ENCODE measurements at regions not wholly inside any gene's neighbourhood (a gene's known extent, or its start where the extent isn't known, plus 50 kb on each side); places are given as distances from the start of the nearest gene placed in this dataset.
"Not testable (repeated sequence)": the region's sequence is repeated elsewhere in the genome, so short reads cannot be mapped to it uniquely, and the experiment has no call there.

DNA sequence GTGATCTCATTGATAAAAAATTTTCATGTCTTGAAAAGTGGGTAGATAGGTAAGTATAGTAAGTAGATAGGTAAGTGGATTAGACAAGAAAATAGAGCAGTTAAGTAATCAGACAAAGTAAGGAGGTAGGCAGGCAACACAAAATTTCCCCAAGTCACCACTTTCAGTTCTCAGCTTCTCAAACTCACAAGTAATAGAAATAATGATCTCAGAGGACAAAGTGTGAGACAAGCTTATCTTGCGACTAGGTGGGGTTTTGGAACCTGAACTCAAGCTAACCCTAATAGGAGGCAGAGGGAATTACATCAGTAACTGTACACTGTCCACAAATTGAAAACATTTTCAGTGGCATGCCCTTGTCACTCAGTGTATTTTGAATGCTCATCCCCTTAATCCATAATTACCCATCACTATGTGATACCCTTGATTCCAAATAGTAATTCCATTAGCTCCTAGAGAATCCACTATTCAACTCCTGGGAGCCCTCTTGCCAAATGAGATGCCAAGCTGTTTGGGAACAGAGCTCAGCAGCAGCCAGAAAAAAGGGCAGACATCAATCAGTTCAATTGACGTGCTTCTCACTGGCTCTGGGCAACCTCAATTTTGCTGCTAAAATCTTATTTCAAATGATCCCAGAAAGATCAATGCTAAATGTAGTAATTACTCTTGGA, 703.2 kb downstream of the XPNPEP1 start:
- no peak overlapping the region for H3K27ac ChIP-seq
- H3K4me1 ChIP-seq, result 0 out of 20 replicates have a peak, but pooled peaks cover 0 to 4% (median 0%) of the 10 kb centered on the region in 10 experiments
- no peaks in the 10 kb centered on the region for H4K20me1 ChIP-seq
- peaks cover 0 to 5% (median 0%) of the 10 kb centered on the region in 11 experiments; a peak in 2 of 22 replicates for H3K9me3 ChIP-seq (replicated peaks in 1 of 11)
- no peaks in the 10 kb centered on the region for H3K27me3 ChIP-seq
- TF ChIP-seq Cebpa-rat (IDR thresholded peaks at IDR 0.05), result no peak
- H3K4me2 ChIP-seq, result no peak overlapping the region
- no peak overlapping the region for H3K4me3 ChIP-seq
- H3K36me3 ChIP-seq, result no peaks in the 10 kb centered on the region
- H3K9ac ChIP-seq, result no peak overlapping the region

DNA sequence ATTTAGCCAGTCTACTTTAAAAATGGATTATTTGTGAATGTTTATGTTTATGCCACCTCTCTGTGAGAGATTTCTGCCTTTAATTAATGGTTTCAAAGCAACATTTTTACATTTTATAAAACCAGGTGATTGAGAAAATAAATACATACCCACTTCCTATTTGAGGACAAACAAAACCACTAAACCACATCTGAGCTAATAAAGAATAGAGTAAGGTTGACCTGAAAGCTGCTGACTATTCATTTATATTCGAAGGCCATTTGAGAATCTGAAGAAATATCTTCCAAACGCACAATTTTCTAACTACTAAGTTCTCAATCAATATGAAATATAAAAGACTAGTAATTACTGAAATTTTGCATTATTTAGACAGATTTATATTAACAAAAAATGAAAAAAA, 705.1 kb downstream of the XPNPEP1 start:
- H3K9me3 ChIP-seq (replicated peaks in 1 of 11), result peaks cover 0 to 5% (median 0%) of the 10 kb centered on the region in 11 experiments; a peak in 1 of 22 replicates
- no peak for TF ChIP-seq Cebpa-rat (IDR thresholded peaks at IDR 0.05)
- H3K4me1 ChIP-seq, result 0 out of 20 replicates have a peak, but pooled peaks cover 0 to 4% (median 0%) of the 10 kb centered on the region in 10 experiments
- H3K9ac ChIP-seq, result no peak overlapping the region
- H3K4me2 ChIP-seq, result no peak overlapping the region
- no peaks in the 10 kb centered on the region for H3K36me3 ChIP-seq
- H3K27ac ChIP-seq, result no peak overlapping the region
- H3K4me3 ChIP-seq, result no peak overlapping the region
- no peaks in the 10 kb centered on the region for H3K27me3 ChIP-seq
- H4K20me1 ChIP-seq, result no peaks in the 10 kb centered on the region

DNA sequence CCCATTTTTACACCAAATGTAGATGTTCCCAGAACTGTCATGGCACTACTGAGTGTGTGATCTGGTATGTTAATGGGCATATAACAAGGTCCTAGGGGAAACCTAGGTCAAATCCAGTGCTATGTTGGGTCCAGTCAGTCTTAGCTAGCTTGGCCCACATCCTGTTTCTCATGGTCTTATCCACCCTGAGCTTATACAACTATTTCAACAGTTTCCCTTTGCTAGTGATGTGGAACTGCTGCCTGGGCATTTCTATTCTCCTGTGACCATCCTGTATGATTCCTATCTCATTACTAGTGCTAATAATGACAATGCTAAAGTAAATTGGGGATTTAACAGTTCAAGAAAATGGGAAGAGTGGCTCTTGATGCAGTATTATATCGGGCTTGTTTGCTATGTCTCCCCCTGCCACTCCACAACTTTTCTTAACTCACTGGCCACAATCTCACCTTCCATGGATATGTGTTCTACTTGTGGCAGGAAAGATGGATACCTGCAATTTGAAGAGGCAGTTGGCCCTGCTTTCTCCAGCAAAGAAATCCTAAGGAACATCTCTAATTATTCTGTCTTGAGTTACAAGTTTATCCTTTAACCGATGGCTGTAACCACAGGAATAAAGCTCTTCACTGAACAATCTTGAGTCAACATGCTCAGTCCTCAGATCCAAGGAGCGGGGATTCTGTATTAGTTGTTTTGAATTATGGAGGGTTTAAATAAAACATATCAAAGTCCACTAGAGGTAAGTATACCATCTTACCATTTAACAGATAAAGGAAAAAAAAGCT, 707.8 kb downstream of the XPNPEP1 start:
- no peak overlapping the region for H3K4me3 ChIP-seq
- TF ChIP-seq Cebpa-rat (IDR thresholded peaks at IDR 0.05), result no peak
- H3K36me3 ChIP-seq, result no peaks in the 10 kb centered on the region
- no peak overlapping the region for H3K27ac ChIP-seq
- no peaks in the 10 kb centered on the region for H3K9me3 ChIP-seq (replicated peaks in 1 of 11)
- no peaks in the 10 kb centered on the region for H4K20me1 ChIP-seq
- no peak overlapping the region for H3K9ac ChIP-seq
- no peak overlapping the region for H3K4me2 ChIP-seq
- 0 out of 20 replicates have a peak, but pooled peaks cover 0 to 4% (median 0%) of the 10 kb centered on the region in 10 experiments for H3K4me1 ChIP-seq
- no peaks in the 10 kb centered on the region for H3K27me3 ChIP-seq

DNA sequence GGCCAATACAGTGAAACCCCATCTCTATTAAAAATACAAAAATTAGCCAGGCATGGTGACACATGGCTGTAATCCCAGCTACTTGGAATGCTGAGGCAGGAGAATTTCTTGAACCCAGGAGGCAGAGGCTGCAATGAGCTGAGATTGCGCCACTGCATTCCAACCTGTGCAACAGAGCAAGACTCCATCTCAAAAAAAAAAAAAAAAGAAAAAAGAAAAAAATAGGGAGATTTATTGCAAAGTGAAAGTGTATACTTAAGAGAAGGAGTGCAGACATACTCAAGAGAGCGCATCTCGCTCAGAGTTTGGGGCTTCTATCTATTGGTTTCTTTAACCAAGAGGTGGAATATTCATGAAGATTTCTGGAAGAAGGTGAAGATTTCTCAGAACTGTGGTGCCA, 708.4 kb downstream of the XPNPEP1 start:
- not testable (repeated sequence) for H3K27ac ChIP-seq; H3K9me3 ChIP-seq (replicated peaks in 1 of 11); H3K4me1 ChIP-seq; H3K4me3 ChIP-seq; H3K36me3 ChIP-seq; H3K27me3 ChIP-seq; H4K20me1 ChIP-seq; H3K4me2 ChIP-seq; H3K9ac ChIP-seq

DNA sequence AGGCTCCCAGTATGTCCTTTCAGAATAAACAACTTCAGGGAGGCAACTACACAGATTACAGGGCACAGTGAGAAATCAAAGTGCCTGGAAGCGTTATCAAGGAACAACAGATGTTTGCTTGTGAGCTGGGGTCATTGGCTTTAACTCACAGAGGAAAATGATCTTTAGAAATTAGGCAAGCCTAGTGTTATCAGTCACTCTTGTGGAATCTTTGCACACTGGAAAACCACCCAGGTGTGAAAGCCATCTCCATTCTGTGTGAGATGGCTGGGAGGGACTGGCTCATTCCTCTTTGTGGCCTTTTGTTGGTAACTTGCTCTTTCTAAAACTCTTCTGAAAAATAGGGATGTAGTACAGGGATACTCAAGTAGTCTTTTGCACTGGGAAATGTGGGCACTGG, 716.0 kb downstream of the XPNPEP1 start:
- Histone ChIP-seq H3K4me1 (no peaks in the 10 kb centered on the region; a peak in 1 of 20 replicates), H3K4me3 (no peak overlapping the region), H3K36me3 (no peaks in the 10 kb centered on the region), H3K9me3 (replicated peaks in 1 of 11) (no peaks in the 10 kb centered on the region), H3K27me3 (no peaks in the 10 kb centered on the region), H3K27ac (no peak overlapping the region), H4K20me1 (no peaks in the 10 kb centered on the region), H3K4me2 (no peak overlapping the region), H3K9ac (no peak overlapping the region)
- TF ChIP-seq Cebpa-rat (IDR thresholded peaks at IDR 0.05), result no peak

DNA sequence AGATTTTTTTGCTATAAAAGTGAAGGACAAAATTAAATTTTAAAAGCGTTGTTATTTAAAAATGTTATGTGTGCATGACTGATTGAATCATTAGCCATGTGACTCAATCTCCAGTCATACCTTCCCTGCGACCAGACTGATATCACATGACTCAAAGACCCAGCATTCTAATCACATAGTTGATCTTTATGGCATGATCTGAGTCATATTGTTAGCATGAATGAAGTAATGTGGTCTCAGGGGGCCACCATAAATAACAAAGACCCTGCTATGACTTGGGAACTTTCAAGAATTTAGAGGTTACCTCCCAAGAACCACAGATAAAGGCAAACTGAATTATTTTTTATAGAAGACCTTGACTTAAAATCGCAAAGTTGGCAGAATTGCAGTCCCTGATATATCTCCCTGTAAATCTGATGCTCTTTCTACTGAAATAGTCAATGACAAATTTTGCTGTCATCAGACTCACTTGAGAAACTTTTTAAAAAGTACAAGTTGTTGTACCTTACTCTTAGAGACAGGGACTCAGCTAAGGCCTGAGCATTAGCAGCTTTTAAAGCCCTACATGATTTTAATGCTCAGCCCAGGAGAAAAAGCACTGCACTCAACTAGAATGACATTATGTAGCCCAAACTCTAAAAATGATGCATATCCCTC, 717.3 kb downstream of the XPNPEP1 start:
- H3K9ac ChIP-seq, result no peak overlapping the region
- no peak overlapping the region for H3K4me2 ChIP-seq
- H3K36me3 ChIP-seq, result no peaks in the 10 kb centered on the region
- no peak for TF ChIP-seq Cebpa-rat (IDR thresholded peaks at IDR 0.05)
- no peak overlapping the region for H3K27ac ChIP-seq
- no peaks in the 10 kb centered on the region for H3K27me3 ChIP-seq
- no peaks in the 10 kb centered on the region; a peak in 1 of 20 replicates for H3K4me1 ChIP-seq
- H3K4me3 ChIP-seq, result no peak overlapping the region
- no peaks in the 10 kb centered on the region for H3K9me3 ChIP-seq (replicated peaks in 1 of 11)
- H4K20me1 ChIP-seq, result no peaks in the 10 kb centered on the region

DNA sequence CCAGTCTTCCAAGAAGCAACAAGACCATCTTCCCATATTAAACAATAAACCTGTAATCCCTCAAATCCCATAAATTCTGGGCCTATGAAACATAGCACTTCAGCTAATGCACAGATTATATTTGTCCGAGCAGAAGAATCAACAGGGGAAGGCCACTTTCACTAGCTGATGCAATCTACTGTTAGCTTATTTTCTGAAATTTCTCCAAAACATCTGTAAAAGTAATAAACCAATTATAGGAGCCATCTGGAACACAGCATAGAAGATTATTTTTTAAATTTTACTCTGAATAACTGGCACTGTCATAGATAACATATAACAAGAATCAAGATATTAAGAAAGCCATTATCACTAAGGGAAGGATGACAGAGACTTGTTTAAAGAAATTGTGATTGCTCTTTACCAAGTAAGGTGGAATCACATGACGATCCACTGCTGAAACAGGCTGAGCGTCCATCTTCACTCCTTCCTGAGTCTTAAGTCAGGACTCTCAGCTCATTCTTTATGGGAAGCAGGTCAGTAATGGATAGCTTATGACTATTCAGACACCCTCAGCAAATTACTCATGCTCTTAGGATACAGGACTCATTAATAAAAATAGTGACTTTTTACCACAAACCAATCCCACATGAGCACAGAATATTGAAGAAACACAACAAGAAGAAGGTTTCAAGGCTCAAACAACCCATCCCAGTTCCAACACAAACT, 719.5 kb downstream of the XPNPEP1 start:
- no peaks in the 10 kb centered on the region for H3K27me3 ChIP-seq
- no peaks in the 10 kb centered on the region for H3K36me3 ChIP-seq
- no peak overlapping the region for H3K27ac ChIP-seq
- no peak overlapping the region for H3K4me3 ChIP-seq
- H3K4me1 ChIP-seq, result no peaks in the 10 kb centered on the region; a peak in 1 of 20 replicates
- H3K9me3 ChIP-seq (replicated peaks in 1 of 11), result no peaks in the 10 kb centered on the region
- no peaks in the 10 kb centered on the region for H4K20me1 ChIP-seq
- H3K9ac ChIP-seq, result no peak overlapping the region
- no peak for TF ChIP-seq Cebpa-rat (IDR thresholded peaks at IDR 0.05)
- H3K4me2 ChIP-seq, result no peak overlapping the region

DNA sequence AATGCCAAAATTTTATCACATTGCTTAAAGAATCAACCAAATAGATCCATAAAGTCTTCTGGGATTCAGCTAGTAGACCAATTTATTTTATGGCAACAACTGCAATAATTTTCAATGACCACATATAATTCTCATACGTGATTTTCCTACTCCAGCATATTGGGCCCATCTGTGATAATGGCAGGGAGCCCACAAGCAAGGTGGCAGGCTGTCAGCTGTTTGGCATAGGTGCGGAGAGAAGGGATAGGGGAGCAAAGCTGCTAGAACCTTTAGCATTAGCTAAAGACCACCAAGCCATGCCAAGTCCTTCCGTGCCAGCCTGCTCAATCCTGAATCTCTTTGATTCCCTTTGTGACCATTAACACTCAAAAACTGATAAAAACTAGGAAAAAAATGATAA, 721.2 kb downstream of the XPNPEP1 start:
- Histone ChIP-seq H3K9me3 (replicated peaks in 1 of 11) (no peaks in the 10 kb centered on the region), H4K20me1 (no peaks in the 10 kb centered on the region), H3K27me3 (no peaks in the 10 kb centered on the region), H3K4me3 (no peak overlapping the region), H3K4me1 (no peaks in the 10 kb centered on the region; a peak in 1 of 20 replicates), H3K36me3 (no peaks in the 10 kb centered on the region), H3K4me2 (no peak overlapping the region), H3K27ac (no peak overlapping the region), H3K9ac (no peak overlapping the region)
- no peak for TF ChIP-seq Cebpa-rat (IDR thresholded peaks at IDR 0.05)

DNA sequence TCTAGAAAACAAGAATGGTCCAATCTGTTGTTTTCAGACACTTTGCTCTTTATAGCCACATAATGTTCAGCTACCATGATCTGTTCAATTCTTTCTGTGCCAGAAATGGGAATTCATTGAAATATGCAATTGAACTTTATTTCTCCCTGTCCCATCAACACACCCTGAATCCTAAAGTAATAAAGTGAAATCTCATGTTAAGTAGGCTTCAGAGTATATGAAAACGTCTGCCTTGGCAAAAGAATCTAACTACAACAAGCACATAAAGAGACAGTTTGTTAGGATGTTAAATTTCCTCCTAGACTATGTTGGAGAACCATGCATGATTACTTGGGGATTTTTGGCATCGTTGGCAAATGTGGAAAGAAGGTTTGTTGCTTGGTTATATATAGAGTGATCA, 722.7 kb downstream of the XPNPEP1 start:
- H3K36me3 ChIP-seq, result no peaks in the 10 kb centered on the region
- no peak overlapping the region for H3K4me3 ChIP-seq
- H3K27me3 ChIP-seq, result no peaks in the 10 kb centered on the region
- H3K9ac ChIP-seq, result no peak overlapping the region
- no peaks in the 10 kb centered on the region for H4K20me1 ChIP-seq
- no peak overlapping the region for H3K27ac ChIP-seq
- TF ChIP-seq Cebpa-rat (IDR thresholded peaks at IDR 0.05), result no peak
- no peaks in the 10 kb centered on the region; a peak in 1 of 20 replicates for H3K4me1 ChIP-seq
- H3K4me2 ChIP-seq, result no peak overlapping the region
- H3K9me3 ChIP-seq (replicated peaks in 1 of 11), result no peaks in the 10 kb centered on the region

Measured in BLaER1 treated with 17β-estradiol and CSF1 and Interleukin-3, amounts not matched to agents 10 nM and 100 nM (cell line).